ENCODE measurements at regions not wholly inside any gene's neighbourhood (a gene's known extent, or its start where the extent isn't known, plus 50 kb on each side); places are given as distances from the start of the nearest gene placed in this dataset.
"Not testable (repeated sequence)": the region's sequence is repeated elsewhere in the genome, so short reads cannot be mapped to it uniquely, and the experiment has no call there.

GRCh38 chr11:69887330-69887729 lies 68.1 kb upstream of the FGF3 start:
- no peak for DNase-seq (ENCODE audit: low read depth)

- DNase-seq (ENCODE audit: low read depth) = no peak
Observed at GRCh38 chr11:69887841-69888427, 68.7 kb upstream of the FGF3 start.

DNA sequence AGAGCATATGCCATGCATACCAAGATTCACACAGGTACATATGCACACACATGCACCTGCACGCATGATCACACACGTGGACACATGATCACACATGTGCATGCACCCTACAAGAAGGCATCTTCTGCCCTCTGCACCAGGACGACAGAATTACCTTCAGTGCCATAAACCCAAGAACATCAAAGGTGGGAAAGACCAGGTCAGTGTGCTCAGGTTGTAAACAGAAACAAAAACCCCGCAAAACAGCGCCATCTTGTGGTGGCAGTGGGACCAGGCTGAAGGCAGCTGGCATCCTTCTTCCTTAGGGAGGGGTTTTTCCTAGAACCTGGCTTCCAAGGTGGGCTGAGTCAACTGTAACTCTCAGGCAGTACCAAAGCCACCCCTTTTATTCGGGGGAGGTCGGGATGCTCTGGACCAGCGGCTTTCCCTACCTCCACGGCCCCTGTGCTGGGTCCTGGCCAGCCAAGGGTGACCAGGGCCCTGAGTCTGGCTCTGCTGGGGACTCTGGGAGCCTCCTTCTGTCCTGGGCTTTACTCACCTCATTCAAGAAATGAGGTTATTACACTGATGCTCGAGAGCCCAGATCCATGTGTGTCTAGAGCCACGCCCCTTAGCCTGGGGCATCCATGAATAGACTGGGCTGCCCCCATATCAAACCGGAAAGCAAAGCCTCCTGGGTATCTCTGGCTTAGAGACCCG lies 69.4 kb upstream of the FGF3 start:
- peak; percentile 34 for DNase-seq (ENCODE audit: low read depth)

DNA sequence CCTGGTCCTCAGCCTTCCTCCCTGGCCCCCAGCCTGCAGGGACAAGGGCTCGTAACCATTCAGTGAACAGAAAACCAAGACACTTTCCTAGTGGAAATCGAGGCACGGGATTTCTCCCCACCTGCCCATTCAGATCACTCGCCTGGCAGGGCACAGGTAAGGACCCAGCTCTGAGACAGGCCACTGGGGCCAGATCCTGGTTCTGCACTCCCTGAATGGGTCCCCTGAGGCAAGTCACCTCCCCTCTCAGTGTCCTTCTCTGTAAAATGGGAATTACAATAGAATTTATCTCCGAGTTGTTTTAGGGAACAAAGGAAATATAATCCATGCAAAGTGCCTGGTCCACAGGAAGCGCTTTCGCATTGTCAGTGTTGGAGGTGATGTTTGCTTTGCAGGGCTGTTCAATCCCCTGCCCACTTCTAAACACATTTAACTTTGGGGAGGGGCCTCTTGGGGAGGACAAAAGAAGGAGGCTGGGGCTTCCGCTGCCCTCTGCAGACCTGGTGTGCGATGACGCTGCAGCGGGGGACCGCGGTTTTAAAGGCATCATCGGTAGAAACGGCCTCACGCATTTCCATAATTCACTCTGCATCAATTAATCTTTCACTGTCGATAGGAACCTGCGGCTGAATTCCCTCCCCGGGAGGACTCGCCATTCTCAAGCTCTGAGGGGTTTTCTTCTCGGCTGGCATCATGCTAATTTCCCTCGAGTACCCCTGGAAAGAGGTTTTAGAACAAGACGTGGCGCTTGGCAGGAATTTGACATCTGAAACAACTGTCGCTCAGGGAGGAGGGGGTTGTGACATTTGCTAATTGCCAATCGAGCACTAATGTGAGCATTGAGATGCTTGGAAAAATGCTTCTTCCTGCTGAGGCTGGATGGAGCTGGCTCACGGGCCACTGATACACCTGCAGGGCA lies 70.4 kb upstream of the FGF3 start:
- DNase-seq (ENCODE audit: low read depth) = no peak

DNA sequence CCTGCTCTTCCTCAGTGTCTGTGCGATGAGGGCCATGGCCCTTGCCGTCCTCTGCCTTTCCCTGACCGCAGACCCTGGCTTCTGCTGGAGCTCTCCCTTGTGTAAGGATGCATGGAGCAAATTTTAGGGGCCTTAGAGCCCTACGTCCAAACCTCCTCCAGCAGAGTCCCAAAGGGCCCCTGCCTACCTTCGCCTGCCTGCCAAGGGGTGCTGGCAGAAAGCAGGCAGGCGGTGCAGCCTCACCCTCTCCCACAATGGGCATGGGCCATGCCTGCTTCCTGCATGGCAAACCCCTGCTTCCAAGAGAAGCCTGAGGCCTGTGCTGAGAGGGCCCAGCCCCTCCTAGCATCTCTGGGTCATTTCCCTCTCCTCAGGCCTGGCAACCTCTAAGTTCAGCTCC lies 71.3 kb upstream of the FGF3 start:
- DNase-seq (ENCODE audit: low read depth) = no peak

DNA sequence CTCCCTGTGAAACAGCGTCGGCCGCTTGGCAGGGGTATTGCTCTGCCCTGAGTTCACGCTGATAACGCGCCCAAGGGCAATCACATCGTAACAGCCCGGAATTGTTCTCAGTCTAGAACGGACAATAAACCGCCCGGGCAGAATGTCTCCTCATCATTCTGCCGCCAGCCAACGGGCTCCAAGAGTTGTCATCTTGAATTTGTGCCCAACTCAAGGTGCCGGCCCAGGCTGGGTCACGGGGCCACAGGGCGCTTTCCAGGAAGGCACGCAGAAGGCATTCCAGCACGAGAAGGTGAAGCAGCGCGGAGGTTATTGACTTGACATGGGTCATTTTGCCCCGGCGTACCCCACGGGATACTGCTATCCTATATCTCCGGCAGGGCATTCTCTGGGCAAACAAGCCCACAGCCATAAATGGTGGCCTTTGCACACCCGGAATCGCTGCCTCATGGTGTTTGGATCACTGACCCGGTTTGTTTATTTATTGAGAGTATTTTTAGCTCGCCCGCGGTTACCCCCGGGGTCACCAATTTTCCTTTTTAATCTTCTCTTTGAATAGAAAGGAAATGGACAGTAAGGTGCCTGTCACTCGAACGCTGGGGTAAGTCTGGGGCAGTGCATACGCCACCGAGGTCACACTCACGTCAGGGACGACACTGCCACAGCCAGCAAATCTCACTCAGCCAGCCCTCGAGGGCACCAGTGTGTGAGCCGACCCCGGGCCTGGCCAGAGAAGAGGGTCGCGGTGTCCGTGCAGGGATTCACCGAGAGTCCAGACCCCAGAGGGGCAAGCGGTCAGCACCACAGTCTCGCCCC lies 72.4 kb upstream of the FGF3 start:
- DNase-seq (ENCODE audit: low read depth) = no peak

GRCh38 chr11:69892237-69892985 lies 73.2 kb upstream of the FGF3 start:
- no peak for DNase-seq (ENCODE audit: low read depth)

DNA sequence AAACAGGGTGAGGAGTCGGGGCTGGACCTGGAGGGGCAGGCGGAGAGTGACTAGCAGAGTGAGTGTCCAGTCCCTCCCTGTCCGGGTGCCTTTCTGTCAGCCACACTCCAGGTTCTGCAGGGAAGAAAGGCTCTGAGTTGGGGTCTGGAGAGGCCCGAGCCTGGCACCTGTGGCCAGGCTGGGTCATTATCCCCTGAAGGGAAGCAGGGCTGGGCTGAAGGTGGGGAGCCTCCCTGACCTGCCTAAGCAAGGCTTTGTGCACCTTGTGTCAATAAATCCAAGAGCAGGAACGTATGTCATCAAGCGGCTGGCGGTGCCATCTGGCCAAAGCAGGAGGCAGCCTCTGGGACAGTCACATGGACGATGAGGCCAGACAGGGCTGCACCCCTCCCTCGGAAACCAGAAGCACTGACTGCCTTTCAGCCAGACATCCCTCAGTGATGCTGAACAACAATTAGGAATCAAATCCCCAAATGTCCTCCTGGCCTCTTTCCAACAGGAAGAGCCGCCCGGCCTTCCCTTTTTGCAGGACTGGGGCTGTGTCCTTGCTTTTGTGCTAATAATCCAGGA lies 73.9 kb upstream of the FGF3 start:
- DNase-seq (ENCODE audit: low read depth) = no peak

DNA sequence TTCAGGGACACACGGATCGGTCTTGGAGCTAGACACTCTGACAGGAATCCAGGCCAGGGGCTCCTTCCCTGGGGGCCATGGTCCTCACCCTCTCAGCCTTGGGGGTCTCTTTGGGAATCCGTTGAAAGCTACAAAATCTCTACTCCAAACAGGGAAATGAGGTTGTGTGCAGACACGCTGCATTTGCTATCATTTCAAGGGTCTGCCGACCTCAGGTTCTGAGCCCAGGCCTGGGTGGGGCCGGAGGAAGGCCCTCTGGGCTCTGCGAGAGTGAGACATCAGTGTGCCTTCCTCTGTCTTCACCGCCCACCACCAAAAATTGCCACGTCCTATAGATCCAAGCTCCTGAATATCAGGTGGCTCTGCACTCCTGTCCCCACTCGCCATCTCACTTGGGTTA lies 74.4 kb upstream of the FGF3 start:
- no peak for DNase-seq (ENCODE audit: low read depth)

DNA sequence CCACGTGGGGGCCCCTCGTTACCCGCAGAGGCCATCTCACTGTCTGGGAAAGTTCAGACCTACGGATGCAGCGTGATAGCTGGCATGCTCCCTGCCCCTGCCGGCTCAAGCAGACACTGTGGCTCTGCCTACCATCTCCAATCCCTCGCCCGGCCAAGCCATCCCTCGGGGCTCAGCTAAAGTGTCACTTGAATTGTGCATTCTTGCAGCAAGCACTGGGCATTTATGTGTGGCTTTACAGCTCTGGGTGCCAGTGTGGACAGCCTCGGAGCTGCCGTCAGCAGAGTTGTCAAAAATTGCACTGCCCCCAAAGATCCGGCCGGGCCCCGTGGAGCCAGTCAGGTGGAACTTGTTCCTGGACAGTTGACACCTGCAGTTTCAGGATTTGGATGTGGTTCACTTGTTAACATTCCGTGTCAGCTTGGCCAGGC lies 75.0 kb upstream of the FGF3 start:
- DNase-seq (ENCODE audit: low read depth) = no peak

DNA sequence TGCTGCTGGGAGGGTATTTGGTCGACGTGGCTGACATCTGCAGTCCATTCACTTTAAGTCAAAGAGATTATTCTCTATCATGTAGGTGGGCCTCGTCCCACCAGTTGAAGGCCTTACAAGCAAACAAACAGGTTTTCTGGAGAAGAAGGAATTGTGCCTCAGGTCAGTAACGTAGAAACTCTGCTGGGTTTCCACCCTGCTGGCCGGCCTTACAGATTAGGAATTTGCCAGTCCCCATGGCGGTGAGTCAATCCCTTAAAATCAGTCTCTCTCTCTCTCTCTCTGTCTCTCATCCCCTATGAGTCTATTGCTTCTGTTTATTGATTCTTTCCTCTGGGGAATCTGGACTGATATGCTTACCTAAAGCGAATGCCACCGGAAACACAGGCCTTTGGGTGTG lies 75.4 kb upstream of the FGF3 start:
- no peak for DNase-seq (ENCODE audit: low read depth)

- DNase-seq (ENCODE audit: low read depth) = no peak
Observed at GRCh38 chr11:69896250-69896649, 77.0 kb upstream of the FGF3 start.

GRCh38 chr11:69898123-69898522 lies 78.9 kb upstream of the FGF3 start:
- no peak for DNase-seq (ENCODE audit: low read depth)

GRCh38 chr11:69899957-69900821 lies 81.0 kb upstream of the FGF3 start:
- no peak for DNase-seq (ENCODE audit: low read depth)

GRCh38 chr11:69900822-69901302 lies 81.6 kb upstream of the FGF3 start:
- not testable (repeated sequence) for DNase-seq (ENCODE audit: low read depth)

GRCh38 chr11:69902337-69902736 lies 83.1 kb upstream of the FGF3 start:
- DNase-seq (ENCODE audit: low read depth) = no peak

DNA sequence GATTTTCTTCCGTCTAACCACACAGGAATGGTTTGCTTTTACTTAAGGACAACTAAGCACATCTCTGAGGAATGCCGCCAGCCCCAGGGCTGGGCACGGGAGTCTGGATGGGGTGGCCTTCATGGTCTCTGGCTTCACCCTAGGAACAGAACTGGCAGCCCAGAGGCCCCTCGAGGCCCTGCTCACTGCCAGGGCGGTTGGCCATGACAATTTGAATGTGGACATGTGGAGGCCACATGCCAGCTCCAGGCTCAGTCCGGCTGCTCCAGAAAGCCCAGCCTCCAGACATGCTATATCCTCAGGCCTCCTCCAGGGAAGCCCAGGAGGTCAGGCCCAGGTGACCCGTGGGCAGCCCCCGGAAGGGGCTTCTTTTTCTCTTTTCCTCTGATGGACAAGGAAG lies 84.0 kb upstream of the FGF3 start:
- DNase-seq (ENCODE audit: low read depth) = no peak

DNA sequence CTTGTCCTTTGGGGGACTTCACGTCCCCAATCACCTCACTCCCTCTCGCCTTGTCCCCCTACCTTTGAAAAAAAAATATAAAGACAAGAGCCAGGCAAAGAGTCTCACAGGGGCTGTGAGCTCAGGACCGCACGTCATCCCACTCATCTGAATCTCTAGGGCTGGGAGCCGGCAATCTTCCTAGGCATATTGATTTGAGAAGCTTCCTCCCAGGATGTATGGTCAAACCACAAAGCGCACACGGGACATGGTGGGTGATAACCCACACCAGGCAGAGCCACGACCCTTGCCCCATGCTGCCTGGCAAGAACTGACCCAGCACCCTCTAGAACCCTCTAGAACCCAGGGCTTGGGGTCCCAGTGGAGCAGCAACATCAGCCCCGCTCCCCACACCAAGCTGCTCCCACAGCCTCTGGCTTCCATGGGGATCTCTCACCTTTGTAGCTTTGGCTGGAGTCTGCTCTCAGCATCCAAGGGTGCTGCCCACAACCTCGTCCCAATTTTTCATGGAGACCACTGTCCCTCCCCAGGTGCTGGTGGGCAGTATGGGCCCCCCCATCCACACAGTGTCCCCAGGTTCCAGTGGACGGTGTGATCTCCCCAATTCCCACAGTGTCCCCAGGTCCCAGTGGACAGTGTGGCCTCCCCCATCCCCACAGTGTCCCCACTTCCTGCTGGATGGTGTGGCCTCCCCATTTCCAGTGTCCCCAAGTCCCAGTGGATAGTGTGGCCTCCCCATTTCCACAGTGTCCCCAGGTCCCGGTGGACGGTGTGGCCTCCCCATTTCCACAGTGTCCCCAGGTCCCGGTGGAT lies 85.2 kb upstream of the FGF3 start:
- DNase-seq (ENCODE audit: low read depth) = no peak

GRCh38 chr11:69904974-69905535 lies 85.8 kb upstream of the FGF3 start:
- DNase-seq (ENCODE audit: low read depth) = no peak
